Epithelial cell of proximal tubule (primary cell): ENCODE measurements at regions not wholly inside any gene's neighbourhood (a gene's known extent, or its start where the extent isn't known, plus 50 kb on each side); places are given as distances from the start of the nearest gene placed in this dataset.
A peak's percentile ranks its signal among the peaks of the same experiment; 100 is the strongest.

Experiments used
- DNase-seq: peaks from one replicate; pipeline ENCODE4 v3.0.0-alpha.2; 2011; ENCODE audit warnings: low read depth
- H3K4me3 ChIP-seq: 2 replicates; pipeline ENCODE4 v1.5.1; 2011; ENCODE audit warnings: low read depth, mild to moderate bottlenecking, low read length
- CTCF ChIP-seq: conservative IDR thresholded peaks from 2 replicates; pipeline ENCODE4 v1.5.1; 2012; ENCODE audit warnings: low read depth, mild to moderate bottlenecking, low read length

GRCh38 chr2:6506859-6507258, 358.8 kb downstream of the CMPK2 start:
- TF ChIP-seq CTCF, result no peak
- no peak overlapping the region for H3K4me3 ChIP-seq
- DNase-seq, result no peak

- no peak for TF ChIP-seq CTCF
- DNase-seq, result no peak
- H3K4me3 ChIP-seq, result no peak overlapping the region
These were observed 355.2 kb downstream of the CMPK2 start for GRCh38 chr2:6510532-6510931.

DNA sequence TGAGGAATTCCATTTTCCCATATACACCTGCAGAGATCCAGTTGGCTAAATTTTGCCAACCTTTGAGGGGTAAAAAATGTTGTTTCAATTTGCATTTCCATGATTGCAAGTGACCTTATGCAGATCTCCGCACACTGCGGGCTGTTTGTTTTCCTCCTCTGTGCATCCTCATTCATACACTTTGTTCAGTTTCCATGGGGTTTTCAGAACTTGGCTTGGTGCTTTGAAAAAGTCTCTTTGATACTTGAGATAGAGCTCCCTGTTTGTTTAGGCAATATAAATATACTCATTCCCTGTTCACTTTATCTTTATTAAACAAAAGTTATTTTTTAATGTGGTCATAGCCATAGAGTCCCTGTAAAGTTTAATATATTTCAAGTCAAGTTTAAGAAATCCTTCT, 353.1 kb downstream of the CMPK2 start:
- TF ChIP-seq CTCF, result no peak
- no peak for DNase-seq
- no peak overlapping the region for H3K4me3 ChIP-seq

- no peak overlapping the region for H3K4me3 ChIP-seq
- DNase-seq, result no peak
- TF ChIP-seq CTCF, result no peak
These were observed 349.0 kb downstream of the CMPK2 start for GRCh38 chr2:6516674-6517073.

GRCh38 chr2:6518361-6518760, 347.3 kb downstream of the CMPK2 start:
- DNase-seq, result no peak
- H3K4me3 ChIP-seq, result no peak overlapping the region
- TF ChIP-seq CTCF, result no peak

DNA sequence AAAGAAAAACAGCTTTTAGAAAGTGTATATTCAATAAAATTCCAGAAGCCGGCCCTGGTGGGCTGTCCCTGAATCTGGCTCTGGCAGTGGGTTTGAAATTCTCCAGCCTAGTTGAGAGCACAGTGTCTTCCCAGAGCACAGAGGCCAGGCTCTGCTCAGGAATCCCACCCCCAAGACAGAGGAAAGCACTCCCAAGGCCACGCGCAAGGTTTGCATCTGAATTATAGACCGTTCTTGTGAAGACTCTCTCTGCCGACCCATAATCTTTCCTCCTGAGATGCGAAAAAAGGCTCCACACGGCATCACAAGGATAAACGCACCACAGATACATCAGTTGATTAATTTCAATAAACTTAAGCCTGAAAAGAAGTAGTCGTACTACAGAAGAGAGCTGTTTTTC, 342.2 kb downstream of the CMPK2 start:
- H3K4me3 ChIP-seq, result no peak overlapping the region
- no peak for TF ChIP-seq CTCF

DNA sequence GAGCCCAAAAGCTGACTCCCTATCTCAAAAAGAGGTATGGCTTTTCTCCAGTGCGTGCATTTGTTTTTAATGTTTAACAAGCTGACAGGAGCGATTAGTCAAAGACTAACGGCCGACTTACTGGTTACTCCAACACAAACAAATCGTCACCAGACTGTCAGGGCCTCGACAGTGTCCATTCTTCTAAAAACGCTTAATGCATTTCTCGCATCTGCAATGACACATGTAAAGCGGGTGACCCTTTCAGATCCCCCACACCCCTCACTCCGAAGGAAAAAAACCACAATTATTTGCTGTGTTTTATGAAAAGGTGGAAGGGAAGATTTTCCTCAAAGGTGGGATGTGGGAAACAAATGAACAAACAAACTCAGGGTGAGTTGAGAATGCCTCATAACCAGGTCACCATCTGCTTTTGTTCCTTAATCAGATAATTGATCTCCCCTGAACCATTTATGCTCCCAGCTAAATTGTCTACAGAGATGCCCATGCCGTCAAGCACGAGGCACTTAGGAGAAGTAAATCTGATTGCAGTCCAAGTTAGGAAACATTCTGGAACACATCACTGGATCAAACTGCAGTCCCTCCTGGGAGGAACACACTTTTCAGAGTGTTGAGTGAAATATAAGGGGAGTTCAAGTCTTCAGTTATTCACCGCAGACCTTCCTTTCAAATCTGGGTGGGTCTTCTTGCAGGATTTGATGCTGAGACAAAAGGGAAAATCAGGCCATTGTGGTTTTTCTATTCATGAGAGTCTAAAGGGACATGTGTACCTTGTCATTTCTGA, 340.8 kb downstream of the CMPK2 start:
- no peak overlapping the region for H3K4me3 ChIP-seq
- peak; percentile 9 for DNase-seq
- TF ChIP-seq CTCF, result no peak

More for the DNA sequence above, 342.2 kb downstream of the CMPK2 start:
- no peak for DNase-seq
